ENCODE measurements at regions not wholly inside any gene's neighbourhood (a gene's known extent, or its start where the extent isn't known, plus 50 kb on each side); places are given as distances from the start of the nearest gene placed in this dataset.

- TF ChIP-seq CTCF (IDR thresholded peaks at IDR 0.05), result no peak
- no peak for TF ChIP-seq POLR2A (IDR thresholded peaks at IDR 0.05)
- no peak for TF ChIP-seq EP300 (IDR thresholded peaks at IDR 0.05)
- no peak for TF ChIP-seq POLR2AphosphoS5 (IDR thresholded peaks at IDR 0.05)
These were observed 109.2 kb downstream of the ANXA2R start for GRCh38 chr5:42930934-42931333.
